H1 (cell line): ENCODE measurements at regions not wholly inside any gene's neighbourhood (a gene's known extent, or its start where the extent isn't known, plus 50 kb on each side); places are given as distances from the start of the nearest gene placed in this dataset.

Experiments
- CTCF ChIA-PET: fragments of 300-600 bp; sonication (Branson Sonifier 250); formaldehyde crosslinking; loops from one replicate; lab custom pipeline; 2021; ENCODE audit not compliant: partially characterized antibody; lab: Charles Lee
- POLR2A ChIA-PET: fragments of 300-600 bp; sonication (Branson Sonifier 250); formaldehyde crosslinking; loops from one replicate; lab custom pipeline; 2021; ENCODE audit warnings: inconsistent platforms; ENCODE audit not compliant: partially characterized antibody; lab: Charles Lee
- DNase-seq, 2 experiments: peaks; one replicate each; pipeline versions ENCODE4 v3.0.0 to v3.0.0-alpha.2; 2010 to 2022; ENCODE audit warnings: low spot score in 2 of 2, low read depth in 1 of 2, mixed read lengths in 1 of 2
- FAIRE-seq: peaks from 2 replicates; lab custom pipeline; 2011; peaks lifted over from hg19 to GRCh38; lab: Jason Lieb, UNC
- H2AFZ ChIP-seq: 2 replicates; pipeline ENCODE4 v1.8.1; 2012; ENCODE audit warnings: low read length, inconsistent platforms
- H2AK5ac ChIP-seq: 2 replicates; pipeline ENCODE4 v1.6.1; 2013; ENCODE audit warnings: low read depth, low read length
- H2BK120ac ChIP-seq: replicated peaks from 2 replicates; pipeline ENCODE3; 2013; ENCODE audit warnings: low read depth, low read length, inconsistent platforms
- H2BK12ac ChIP-seq: 2 replicates; pipeline ENCODE4 v1.6.1; 2013; ENCODE audit warnings: low read depth, low read length
- H2BK15ac ChIP-seq: 2 replicates; pipeline ENCODE4 v1.6.1; 2013; ENCODE audit warnings: low read length
- H2BK20ac ChIP-seq: 2 replicates; pipeline ENCODE4 v1.6.1; 2013; ENCODE audit warnings: low read length
- H2BK5ac ChIP-seq: 2 replicates; pipeline ENCODE4 v1.6.1; 2013; ENCODE audit warnings: low read depth, low read length
- H3K14ac ChIP-seq: 2 replicates; pipeline ENCODE4 v1.6.1; 2013; ENCODE audit warnings: inconsistent platforms; ENCODE audit not compliant: insufficient read length
- H3K18ac ChIP-seq: 2 replicates; pipeline ENCODE4 v1.6.1; 2013; ENCODE audit warnings: low read length; ENCODE audit errors: extremely low read depth
- H3K23ac ChIP-seq: 2 replicates; pipeline ENCODE4 v1.6.1; 2013; ENCODE audit warnings: inconsistent platforms; ENCODE audit not compliant: insufficient read length
- H3K23me2 ChIP-seq: 2 replicates; pipeline ENCODE4 v1.6.1; 2013; ENCODE audit warnings: low read depth, low read length
- H3K27ac ChIP-seq: 2 replicates; pipeline ENCODE4 v1.6.1; 2011; ENCODE audit warnings: low read depth, low read length, inconsistent platforms
- H3K27me3 ChIP-seq, 4 experiments: replicated peaks in 1 of 4; 1 replicate in 1 of 4; 2 replicates in 3 of 4; pipeline versions ENCODE4 v1.6.1 to v1.8.1; 2011 to 2013; ENCODE audit warnings: low read length in 3 of 4, mild to moderate bottlenecking in 3 of 4, inconsistent platforms in 2 of 4, mixed read lengths in 2 of 4, moderate library complexity in 1 of 4; ENCODE audit not compliant: control insufficient read depth in 3 of 4, insufficient read depth in 3 of 4; ENCODE audit errors: extremely low read depth in 1 of 4
- H3K36me3 ChIP-seq, 4 experiments: 2 replicates each; pipeline versions ENCODE4 v1.6.1 to v1.8.1; 2011 to 2013; ENCODE audit warnings: mild to moderate bottlenecking in 4 of 4, low read length in 3 of 4, moderate library complexity in 2 of 4, control low read depth in 1 of 4, inconsistent platforms in 1 of 4; ENCODE audit not compliant: insufficient read depth in 4 of 4, control insufficient read depth in 2 of 4
- H3K4ac ChIP-seq: replicated peaks from 2 replicates; pipeline ENCODE3; 2013; ENCODE audit warnings: low read length, low read depth, mixed read lengths, inconsistent platforms; ENCODE audit not compliant: insufficient read length
- H3K4me1 ChIP-seq, 4 experiments: replicated peaks in 1 of 4; 1 replicate in 1 of 4; 2 replicates in 3 of 4; pipeline versions ENCODE4 v1.6.1 to v1.8.1; 2011 to 2013; ENCODE audit warnings: low read length in 3 of 4, inconsistent platforms in 2 of 4, mixed read lengths in 1 of 4; ENCODE audit not compliant: insufficient read depth in 4 of 4, control insufficient read depth in 3 of 4
- H3K4me2 ChIP-seq, 2 experiments: 2 replicates each; pipeline versions ENCODE4 v1.6.1 to v1.8.1; 2011 to 2013; ENCODE audit warnings: low read depth in 2 of 2, low read length in 2 of 2, control low read depth in 1 of 2, inconsistent platforms in 1 of 2, mild to moderate bottlenecking in 1 of 2; ENCODE audit not compliant: insufficient read depth in 1 of 2
- H3K4me3 ChIP-seq, 4 experiments: fragments of 200-600, 300-600 bp in 1 of 4; sonication (generic), shearing (Covaris generic), sonication (Bioruptor Twin) in 1 of 4; 2 replicates each; pipeline versions ENCODE4 v1.5.1 to v1.8.1; 2011 to 2016; ENCODE audit warnings: low read length in 4 of 4, low read depth in 3 of 4, control low read depth in 2 of 4, inconsistent platforms in 2 of 4, mild to moderate bottlenecking in 2 of 4, mixed read lengths in 1 of 4, moderate library complexity in 1 of 4; ENCODE audit not compliant: insufficient read depth in 2 of 4; ENCODE audit errors: extremely low read depth in 1 of 4
- H3K56ac ChIP-seq: replicated peaks from 2 replicates; pipeline ENCODE3; 2013; ENCODE audit warnings: low read depth, mild to moderate bottlenecking, mixed read lengths, low read length, inconsistent platforms; ENCODE audit not compliant: insufficient read length
- H3K79me1 ChIP-seq: 2 replicates; pipeline ENCODE4 v1.6.1; 2013; ENCODE audit warnings: low read depth, low read length, control low read depth
- H3K79me2 ChIP-seq, 2 experiments: 2 replicates each; pipeline versions ENCODE4 v1.6.1 to v1.8.1; 2012 to 2013; ENCODE audit warnings: low read length in 2 of 2, mild to moderate bottlenecking in 2 of 2, inconsistent platforms in 1 of 2; ENCODE audit not compliant: insufficient read depth in 2 of 2, control insufficient read depth in 1 of 2
- H3K9ac ChIP-seq, 4 experiments: replicated peaks in 1 of 4; 1 replicate in 1 of 4; 2 replicates in 3 of 4; pipeline versions ENCODE4 v1.6.1 to v1.8.1; 2011 to 2013; ENCODE audit warnings: low read depth in 3 of 4, low read length in 3 of 4, control low read depth in 2 of 4, mild to moderate bottlenecking in 2 of 4, moderate library complexity in 2 of 4, inconsistent platforms in 1 of 4; ENCODE audit errors: extremely low read depth in 1 of 4
- H3K9me3 ChIP-seq, 2 experiments: 2 replicates each; pipeline versions ENCODE4 v1.6.1 to v1.8.1; 2012 to 2013; ENCODE audit warnings: mild to moderate bottlenecking in 2 of 2, moderate library complexity in 2 of 2, control low read depth in 1 of 2, inconsistent platforms in 1 of 2, low read depth in 1 of 2, low read length in 1 of 2, mixed read lengths in 1 of 2; ENCODE audit not compliant: insufficient read depth in 2 of 2
- H4K20me1 ChIP-seq, 2 experiments: replicated peaks in 1 of 2; 2 replicates each; pipeline versions ENCODE3 to v1.8.1; 2011 to 2013; ENCODE audit warnings: inconsistent platforms in 2 of 2, low read length in 2 of 2, mild to moderate bottlenecking in 1 of 2; ENCODE audit not compliant: insufficient read depth in 2 of 2, control insufficient read depth in 1 of 2
- H4K5ac ChIP-seq: 2 replicates; pipeline ENCODE4 v1.6.1; 2013; ENCODE audit warnings: low read length, low read depth, mixed read lengths, inconsistent platforms; ENCODE audit not compliant: insufficient read length
- H4K8ac ChIP-seq: 2 replicates; pipeline ENCODE4 v1.8.0; 2013; ENCODE audit warnings: mild to moderate bottlenecking, moderate library complexity, low read length, inconsistent platforms; ENCODE audit not compliant: insufficient read depth; ENCODE audit errors: extremely low read depth
- H4K91ac ChIP-seq: replicated peaks from 2 replicates; pipeline ENCODE3; 2013; ENCODE audit warnings: low read length, mixed read lengths, inconsistent platforms; ENCODE audit not compliant: insufficient read length
- BRCA1 ChIP-seq: IDR thresholded peaks from 2 replicates; pipeline ENCODE4 v1.6.1; 2012; ENCODE audit warnings: low read depth, low read length, improper control_type of control experiment
- CEBPB ChIP-seq: IDR thresholded peaks from 2 replicates; pipeline ENCODE4 v1.6.1; 2012; ENCODE audit warnings: low read depth, low read length
- GABPA ChIP-seq: IDR thresholded peaks from 2 replicates; pipeline ENCODE4 v1.6.1; 2011; ENCODE audit warnings: mild to moderate bottlenecking, low read length, moderate library complexity, borderline replicate concordance; ENCODE audit not compliant: insufficient read depth
- RAD21 ChIP-seq, 2 experiments: IDR thresholded peaks in 1 of 2; conservative IDR thresholded peaks in 1 of 2; 2 replicates each; pipeline ENCODE4 v1.6.1; 2011; ENCODE audit warnings: low read depth in 2 of 2, low read length in 2 of 2, improper control_type of control experiment in 1 of 2, inconsistent platforms in 1 of 2, mild to moderate bottlenecking in 1 of 2, moderate library complexity in 1 of 2
- RXRA ChIP-seq: IDR thresholded peaks from 2 replicates; pipeline ENCODE4 v1.6.1; 2011; ENCODE audit warnings: low read depth, mild to moderate bottlenecking, low read length, moderate library complexity; ENCODE audit not compliant: insufficient read depth
- ZNF274 ChIP-seq: IDR thresholded peaks from 2 replicates; pipeline ENCODE4 v1.7.0; 2012; ENCODE audit warnings: low read length, borderline replicate concordance; ENCODE audit errors: extremely low read depth
- WGBS, 2 experiments: shearing (Covaris generic) in 1 of 2; methylation state at CpG; one replicate each; pipeline versions ENCODE4 v1.1.6 to v1.1.7; 2013 to 2015; ENCODE audit warnings: low lambda C conversion rate in 2 of 2, mixed read lengths in 2 of 2, inconsistent platforms in 1 of 2, low coverage in 1 of 2, missing lambda C conversion rate in 1 of 2; ENCODE audit not compliant: insufficient replicate concordance in 2 of 2, insufficient coverage in 1 of 2, insufficient read length in 1 of 2; ENCODE audit errors: extremely low coverage in 1 of 2, missing lambda C conversion rate in 1 of 2; 5-methylcytosine and 5-hydroxymethylcytosine counted together
- TF ChIP-seq, protein P1 (sequence below): IDR thresholded peaks from 2 replicates; pipeline ENCODE4 v1.6.1; 2011; ENCODE audit warnings: low read length, improper control_type of control experiment
- TF ChIP-seq, protein P2 (sequence below), 3 experiments: IDR thresholded peaks; 1 replicate in 2 of 3; 2 replicates in 1 of 3; pipeline versions ENCODE4 v1.5.1 to v1.6.1; 2011; ENCODE audit warnings: low read length in 3 of 3, mild to moderate bottlenecking in 3 of 3, inconsistent platforms in 2 of 3, low read depth in 1 of 3, moderate library complexity in 1 of 3; ENCODE audit not compliant: insufficient read depth in 1 of 3; ENCODE audit errors: control extremely low read depth in 1 of 3

GRCh38 chr9:115883467-115884329 is 269.9 kb upstream of the PAPPA start:
- Histone ChIP-seq H2BK120ac (no peak overlapping the region), H3K4ac (no peak overlapping the region), H2AK5ac (no peak overlapping the region), H3K56ac (no peak overlapping the region), H3K9me3 (no peaks in the 10 kb centered on the region), H3K79me2 (no peaks in the 10 kb centered on the region), H4K8ac (no peak overlapping the region), H3K4me2 (no peak overlapping the region), H2BK5ac (no peak overlapping the region), H3K23me2 (no peaks in the 10 kb centered on the region), H2AFZ (no peak overlapping the region), H4K20me1 (no peaks in the 10 kb centered on the region), H3K36me3 (no peaks in the 10 kb centered on the region), H3K23ac (no peak overlapping the region), H3K4me1 (no peaks in the 10 kb centered on the region), H3K79me1 (no peaks in the 10 kb centered on the region), H3K27ac (no peak overlapping the region), H3K18ac (no peak overlapping the region), H2BK15ac (no peak overlapping the region), H3K27me3 (no peaks in the 10 kb centered on the region), H3K9ac (no peak overlapping the region), H3K14ac (no peak overlapping the region), H2BK12ac (no peak overlapping the region; the same call in 1 of the 2 replicates), H4K5ac (no peak overlapping the region), H2BK20ac (no peak overlapping the region), H3K4me3 (no peak overlapping the region), H4K91ac (no peak overlapping the region)
- DNase-seq: no peak
- WGBS, 2 experiments: 38% methylated on average over 5 of the region's 5 CpGs; no CpG with 5 or more reads in 1 of the 2 experiments
- POLR2A ChIA-PET: no interaction called here
- FAIRE-seq: peak; percentile 78
- CTCF ChIA-PET: interaction anchor here (0.7 to 2.9 kb wide), 34 partner anchors 8 to 774 kb away, joined by 3 to 17 read pairs (median 4); no protein-coding TSS in a partner anchor
- no peak for TF ChIP-seq RXRA
- TF ChIP-seq GABPA: no peak
- TF ChIP-seq, protein P1, sequence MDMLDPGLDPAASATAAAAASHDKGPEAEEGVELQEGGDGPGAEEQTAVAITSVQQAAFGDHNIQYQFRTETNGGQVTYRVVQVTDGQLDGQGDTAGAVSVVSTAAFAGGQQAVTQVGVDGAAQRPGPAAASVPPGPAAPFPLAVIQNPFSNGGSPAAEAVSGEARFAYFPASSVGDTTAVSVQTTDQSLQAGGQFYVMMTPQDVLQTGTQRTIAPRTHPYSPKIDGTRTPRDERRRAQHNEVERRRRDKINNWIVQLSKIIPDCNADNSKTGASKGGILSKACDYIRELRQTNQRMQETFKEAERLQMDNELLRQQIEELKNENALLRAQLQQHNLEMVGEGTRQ: no peak
- TF ChIP-seq BRCA1: no peak
- peak; percentile 86 to 91 for TF ChIP-seq RAD21 (IDR thresholded peaks at IDR 0.05 in 1 of 2, conservative IDR thresholded peaks at IDR 0.05 in 1 of 2; ENCODE audit: low read depth in 2 of 2, low read length in 2 of 2)
- no peak for TF ChIP-seq CEBPB
- TF ChIP-seq, protein P2, sequence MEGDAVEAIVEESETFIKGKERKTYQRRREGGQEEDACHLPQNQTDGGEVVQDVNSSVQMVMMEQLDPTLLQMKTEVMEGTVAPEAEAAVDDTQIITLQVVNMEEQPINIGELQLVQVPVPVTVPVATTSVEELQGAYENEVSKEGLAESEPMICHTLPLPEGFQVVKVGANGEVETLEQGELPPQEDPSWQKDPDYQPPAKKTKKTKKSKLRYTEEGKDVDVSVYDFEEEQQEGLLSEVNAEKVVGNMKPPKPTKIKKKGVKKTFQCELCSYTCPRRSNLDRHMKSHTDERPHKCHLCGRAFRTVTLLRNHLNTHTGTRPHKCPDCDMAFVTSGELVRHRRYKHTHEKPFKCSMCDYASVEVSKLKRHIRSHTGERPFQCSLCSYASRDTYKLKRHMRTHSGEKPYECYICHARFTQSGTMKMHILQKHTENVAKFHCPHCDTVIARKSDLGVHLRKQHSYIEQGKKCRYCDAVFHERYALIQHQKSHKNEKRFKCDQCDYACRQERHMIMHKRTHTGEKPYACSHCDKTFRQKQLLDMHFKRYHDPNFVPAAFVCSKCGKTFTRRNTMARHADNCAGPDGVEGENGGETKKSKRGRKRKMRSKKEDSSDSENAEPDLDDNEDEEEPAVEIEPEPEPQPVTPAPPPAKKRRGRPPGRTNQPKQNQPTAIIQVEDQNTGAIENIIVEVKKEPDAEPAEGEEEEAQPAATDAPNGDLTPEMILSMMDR (IDR thresholded peaks at IDR 0.05; ENCODE audit: control extremely low read depth in 1 of 3, insufficient read depth in 1 of 3, low read depth in 1 of 3, low read length in 3 of 3): peak; percentile 73 to 82 (median 77)
- TF ChIP-seq ZNF274: no peak
